ENCODE measurements at regions not wholly inside any gene's neighbourhood (a gene's known extent, or its start where the extent isn't known, plus 50 kb on each side); places are given as distances from the start of the nearest gene placed in this dataset.

- TF ChIP-seq POLR2AphosphoS5 (IDR thresholded peaks at IDR 0.05; ENCODE audit: borderline replicate concordance, low read depth, low read length) (no peak), EZH2 (IDR thresholded peaks at IDR 0.05) (no peak), FOXP2 (optimal IDR thresholded peaks at IDR 0.05; ENCODE audit: control extremely low read depth, extremely low read length, insufficient read depth) (no peak)
These were observed 137.1 kb upstream of the FOXG1 start for GRCh38 chr14:28629328-28630004.
